ENCODE measurements at regions not wholly inside any gene's neighbourhood (a gene's known extent, or its start where the extent isn't known, plus 50 kb on each side); places are given as distances from the start of the nearest gene placed in this dataset.
A peak's percentile ranks its signal among the peaks of the same experiment; 100 is the strongest.
"Not testable (repeated sequence)": the region's sequence is repeated elsewhere in the genome, so short reads cannot be mapped to it uniquely, and the experiment has no call there.

DNA sequence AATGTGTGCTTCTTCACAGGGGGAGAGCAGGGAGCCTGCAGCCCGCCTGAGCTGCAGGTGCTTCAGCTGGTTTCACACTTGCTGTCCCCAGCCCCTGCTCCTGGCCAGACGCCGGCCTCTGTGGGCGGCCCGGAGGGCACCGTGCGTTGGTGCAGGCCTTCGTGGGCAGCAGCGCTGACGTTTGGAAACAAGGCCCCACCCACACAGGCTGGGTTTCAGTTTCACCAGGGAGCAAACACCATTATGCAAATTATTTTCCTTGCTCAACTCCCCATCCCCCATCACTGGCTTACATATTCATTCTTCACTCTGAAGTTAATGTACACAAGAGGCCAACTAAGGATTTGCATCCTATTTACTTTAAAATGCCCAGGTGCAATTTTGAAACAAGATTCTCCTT lies 343.2 kb downstream of the BCL2L11 start:
- FAIRE-seq: not testable (repeated sequence)

DNA sequence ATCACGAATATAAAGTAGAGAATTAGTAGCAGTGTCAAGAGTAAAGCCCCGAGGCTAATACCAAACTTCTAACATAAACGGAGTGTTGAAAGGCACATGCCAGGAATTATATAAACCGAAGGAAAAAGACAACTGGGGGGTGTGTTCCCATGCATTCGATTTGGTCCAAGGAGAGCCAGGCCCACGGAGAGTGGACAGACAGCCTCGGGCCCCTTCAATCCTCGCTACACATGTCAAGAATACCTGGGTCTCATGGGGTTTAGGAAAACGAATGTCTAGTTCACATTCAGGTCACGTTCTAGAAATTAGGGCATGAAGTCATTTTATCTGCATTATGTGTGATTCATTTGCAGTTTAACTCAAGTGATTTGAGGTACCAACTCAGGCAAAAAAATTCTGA lies 343.7 kb downstream of the BCL2L11 start:
- FAIRE-seq: not testable (repeated sequence)

More for the DNA sequence above, 343.2 kb downstream of the BCL2L11 start:
- DNase-seq (ENCODE audit: low spot score): not testable (repeated sequence)

DNA sequence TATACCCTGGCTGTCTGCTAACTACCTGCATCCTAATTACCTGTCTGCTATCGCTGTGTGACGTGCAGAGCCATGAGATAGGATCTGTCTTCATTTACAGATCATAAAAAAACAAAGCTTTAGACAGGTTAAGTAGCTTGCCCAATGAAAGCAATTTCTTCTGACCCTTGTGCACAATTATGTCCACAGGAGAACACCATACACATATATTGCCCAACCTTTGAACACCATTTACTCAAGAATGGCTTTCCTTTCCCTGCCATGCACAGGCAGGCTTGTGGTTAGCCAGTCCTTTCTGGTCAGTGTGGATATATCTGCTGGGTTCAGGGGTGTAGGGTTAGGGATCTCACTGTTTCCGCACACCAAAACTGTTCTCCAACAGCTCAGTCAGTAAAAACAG lies 344.8 kb downstream of the BCL2L11 start:
- FAIRE-seq; DNase-seq (ENCODE audit: low spot score): not testable (repeated sequence)

More for the DNA sequence above, 343.7 kb downstream of the BCL2L11 start:
- DNase-seq (ENCODE audit: low spot score): not testable (repeated sequence)

DNA sequence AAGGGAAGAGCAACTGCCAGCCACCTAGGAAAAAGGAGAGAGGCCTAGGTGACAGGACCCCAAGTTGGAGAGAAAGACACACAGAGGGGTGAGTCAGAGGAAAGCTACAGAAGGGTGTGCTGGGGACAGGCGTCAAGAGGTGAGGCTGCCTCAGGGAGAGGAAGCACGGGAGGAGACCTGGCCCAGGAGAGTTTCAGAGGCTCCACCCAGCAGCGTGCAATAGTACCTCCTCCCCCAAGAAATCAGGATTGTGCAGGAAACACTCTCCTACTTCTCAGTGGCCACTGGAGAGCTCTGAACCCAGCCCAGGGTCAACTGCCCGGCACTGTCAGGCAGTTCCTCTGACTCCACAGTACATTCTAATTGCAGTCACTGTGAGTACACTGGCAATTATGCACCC lies 346.0 kb downstream of the BCL2L11 start:
- FAIRE-seq: not testable (repeated sequence)
- DNase-seq (ENCODE audit: low spot score): peak; percentile 4

DNA sequence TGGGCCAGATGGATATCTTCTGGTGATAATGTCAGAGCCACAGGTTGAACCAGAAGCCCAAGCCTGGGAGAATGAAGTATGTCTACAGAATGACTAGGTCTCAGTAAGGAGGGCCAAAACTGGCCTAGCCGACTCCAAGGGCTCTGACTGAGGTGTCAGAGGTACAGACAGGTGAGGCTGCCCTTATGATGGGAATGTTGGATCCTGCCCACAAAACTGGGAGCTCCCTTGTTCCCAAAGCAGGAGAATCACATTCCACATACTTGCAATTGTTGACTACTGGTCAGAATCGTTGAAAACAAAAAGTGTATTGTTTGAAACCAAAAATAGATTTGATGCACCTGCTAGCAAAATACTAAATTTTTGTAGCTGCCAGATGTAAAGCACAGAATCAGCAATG lies 350.2 kb downstream of the BCL2L11 start:
- FAIRE-seq; DNase-seq (ENCODE audit: low spot score): not testable (repeated sequence)

DNA sequence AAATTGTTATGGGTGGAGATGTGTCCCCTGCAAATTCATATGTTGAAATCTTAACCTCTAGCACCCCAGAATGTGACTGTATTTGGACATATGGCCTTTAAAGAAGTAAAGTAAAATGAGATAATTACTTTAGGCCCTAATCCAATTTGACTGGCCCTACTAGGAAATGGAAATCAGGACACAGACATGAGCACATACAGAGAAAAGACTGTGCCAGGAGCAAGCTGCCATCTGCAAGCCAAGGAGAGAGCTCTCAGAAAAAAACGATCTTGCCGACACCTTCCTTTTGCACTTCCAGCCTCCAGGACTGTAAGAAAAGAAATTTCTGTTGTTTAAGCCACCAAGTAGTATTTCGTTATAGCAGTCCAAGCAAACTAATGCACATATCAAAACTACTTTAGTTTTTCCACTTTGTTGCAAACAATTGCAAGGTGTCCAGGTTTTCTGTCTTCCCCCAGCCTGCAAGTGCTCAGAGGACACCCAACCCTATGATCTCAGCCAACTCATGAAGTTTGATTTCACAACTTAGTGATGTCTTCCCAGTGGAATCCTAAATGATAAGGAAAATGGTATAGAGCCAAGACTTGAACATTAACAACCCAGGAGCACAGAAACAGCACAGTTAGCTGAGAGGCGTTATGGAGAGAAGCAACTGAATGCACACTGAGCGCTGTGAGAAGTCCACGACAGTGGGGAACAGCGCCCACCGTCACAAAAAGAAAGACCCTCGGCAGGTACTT lies 351.2 kb downstream of the BCL2L11 start:
- not testable (repeated sequence) for FAIRE-seq; DNase-seq (ENCODE audit: low spot score)

DNA sequence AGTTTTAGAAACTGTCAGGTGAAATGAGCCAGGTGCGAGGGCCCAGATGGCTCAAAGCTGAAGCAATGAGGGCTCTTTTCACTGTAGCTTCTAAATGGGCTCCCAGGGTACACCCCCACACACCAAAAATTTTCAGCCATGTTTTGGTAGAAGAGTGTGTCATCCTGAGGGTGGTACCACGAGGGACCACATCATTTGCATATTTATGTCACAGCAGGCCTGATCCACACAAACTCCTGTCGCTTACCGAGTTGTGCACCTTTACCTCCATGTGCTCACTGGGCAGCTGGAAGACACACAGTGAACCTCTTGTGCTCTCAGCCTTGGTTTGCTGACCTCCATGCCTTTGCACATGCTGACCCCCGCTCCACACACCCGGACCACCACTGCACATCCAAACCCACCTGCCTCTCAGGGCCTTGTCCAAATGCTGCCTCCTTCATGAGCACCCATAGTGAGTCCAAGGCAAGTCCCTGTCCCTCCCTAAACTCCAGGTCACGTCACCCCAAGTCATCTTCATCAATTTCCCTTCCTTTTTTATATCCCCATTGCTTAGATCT lies 352.2 kb downstream of the BCL2L11 start:
- not testable (repeated sequence) for DNase-seq (ENCODE audit: low spot score); FAIRE-seq

DNA sequence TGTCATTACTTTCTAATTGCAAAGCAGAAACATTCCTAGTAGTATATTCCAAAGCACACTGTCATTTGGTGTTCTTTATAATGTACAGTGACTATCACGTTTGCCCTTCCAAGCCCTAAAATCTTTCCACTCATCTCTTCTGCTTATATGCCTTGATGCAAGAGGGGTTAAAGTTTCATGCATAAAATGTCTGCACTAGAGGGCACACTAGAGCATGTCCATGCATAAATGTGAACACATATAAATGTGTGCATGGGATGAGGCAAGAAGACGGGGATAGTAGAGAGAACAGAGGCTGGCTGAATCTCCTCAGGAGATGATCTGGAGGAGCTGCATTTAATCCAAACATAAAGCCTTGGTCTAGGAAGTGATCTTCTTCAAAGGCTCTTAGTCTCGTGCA lies 352.8 kb downstream of the BCL2L11 start:
- FAIRE-seq; DNase-seq (ENCODE audit: low spot score): not testable (repeated sequence)

DNA sequence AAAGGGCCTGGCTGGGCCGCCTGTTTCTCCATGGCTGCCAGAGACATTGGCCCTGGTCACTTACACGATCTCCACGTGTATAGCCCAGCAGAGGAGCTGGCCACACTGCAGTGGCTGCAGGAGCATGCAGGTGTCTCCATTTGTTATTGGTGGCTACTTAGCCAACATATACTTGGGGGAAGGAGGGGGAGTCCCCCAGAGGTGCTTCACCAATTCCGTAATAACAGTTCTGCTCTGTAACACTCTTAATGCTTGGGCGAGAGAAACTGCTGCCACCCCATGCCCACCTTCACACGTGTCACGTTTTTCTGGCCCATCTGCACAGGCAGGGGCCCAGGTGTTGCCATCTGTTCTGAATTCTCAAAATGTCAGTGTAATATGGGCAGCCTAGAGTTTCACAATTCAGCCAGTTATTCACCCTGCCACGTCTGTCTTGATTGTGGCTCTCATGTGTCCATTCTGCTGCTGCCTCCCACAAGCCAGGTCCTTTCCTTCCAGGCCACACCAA lies 353.5 kb downstream of the BCL2L11 start:
- not testable (repeated sequence) for FAIRE-seq

DNA sequence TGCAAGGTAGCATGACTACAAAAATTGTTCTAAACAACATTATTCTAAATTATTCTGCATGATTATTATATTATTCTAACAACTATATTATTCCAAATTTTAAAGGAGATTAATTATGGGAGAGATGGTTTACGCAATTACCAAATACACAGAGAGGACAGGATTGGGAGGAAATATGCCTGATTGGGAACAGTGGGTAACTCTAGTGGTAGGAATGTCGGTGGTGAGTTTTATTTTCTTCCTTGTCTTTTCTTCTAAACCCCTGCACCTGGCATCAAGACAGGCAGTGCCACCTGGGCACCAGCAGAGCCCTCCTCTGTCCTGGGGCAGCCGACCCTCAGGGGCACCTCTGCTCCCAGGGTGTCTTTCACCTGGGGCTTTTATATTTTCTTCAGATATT lies 357.6 kb downstream of the BCL2L11 start:
- FAIRE-seq; DNase-seq (ENCODE audit: low spot score): not testable (repeated sequence)

More for the DNA sequence above, 353.5 kb downstream of the BCL2L11 start:
- not testable (repeated sequence) for DNase-seq (ENCODE audit: low spot score)

DNA sequence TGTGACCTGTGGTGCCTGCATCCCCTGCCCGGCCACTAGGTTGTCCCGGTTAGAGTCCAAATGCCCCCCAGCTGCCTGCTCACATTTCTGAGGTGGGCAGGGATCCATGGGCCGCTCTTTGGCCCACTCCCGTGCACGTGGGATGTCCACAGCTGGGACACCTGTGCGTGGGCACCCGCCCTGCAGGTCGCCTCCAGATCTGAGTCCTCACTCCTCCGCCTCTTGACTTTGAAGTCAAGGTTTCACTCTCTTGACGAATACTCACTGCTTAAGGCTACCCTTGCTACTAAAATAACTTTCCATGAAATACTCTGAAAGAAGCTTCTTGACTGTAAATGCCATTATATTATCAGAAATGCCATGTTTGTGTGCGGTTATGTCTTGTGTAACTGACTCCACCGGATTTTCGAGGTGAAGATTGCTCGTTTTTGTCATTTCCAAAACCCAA lies 358.2 kb downstream of the BCL2L11 start:
- DNase-seq (ENCODE audit: low spot score); FAIRE-seq: not testable (repeated sequence)

DNA sequence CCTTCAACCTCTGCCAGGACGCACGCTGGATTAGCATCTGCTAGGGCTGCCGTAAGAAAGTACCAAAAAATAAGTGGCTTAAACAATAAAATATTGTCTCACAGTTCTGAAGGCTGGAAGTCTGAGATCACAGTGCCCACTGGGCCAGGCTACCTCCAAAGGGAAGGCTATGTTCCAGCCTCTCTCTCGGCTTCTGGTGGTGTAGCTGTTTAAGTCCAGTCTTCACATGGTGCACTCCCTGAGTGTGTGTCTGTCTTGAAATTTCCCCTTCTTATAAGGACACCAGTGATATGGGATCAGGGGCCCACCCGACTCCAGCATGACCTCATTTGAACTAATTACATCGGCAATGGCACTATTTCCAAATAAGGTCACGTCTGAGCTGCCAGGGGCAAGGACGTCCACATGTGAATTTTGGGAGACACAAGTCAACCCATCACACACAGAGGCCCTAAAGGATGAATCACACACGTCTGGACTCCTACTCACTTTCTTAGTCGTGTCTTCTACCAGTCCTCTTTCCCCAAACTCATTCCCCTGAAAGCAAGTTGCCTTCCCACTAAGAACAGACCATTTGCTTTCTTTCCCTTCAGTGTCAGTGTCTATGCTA lies 359.4 kb downstream of the BCL2L11 start:
- not testable (repeated sequence) for FAIRE-seq
- peak; percentile 5 for DNase-seq (ENCODE audit: low spot score)

DNA sequence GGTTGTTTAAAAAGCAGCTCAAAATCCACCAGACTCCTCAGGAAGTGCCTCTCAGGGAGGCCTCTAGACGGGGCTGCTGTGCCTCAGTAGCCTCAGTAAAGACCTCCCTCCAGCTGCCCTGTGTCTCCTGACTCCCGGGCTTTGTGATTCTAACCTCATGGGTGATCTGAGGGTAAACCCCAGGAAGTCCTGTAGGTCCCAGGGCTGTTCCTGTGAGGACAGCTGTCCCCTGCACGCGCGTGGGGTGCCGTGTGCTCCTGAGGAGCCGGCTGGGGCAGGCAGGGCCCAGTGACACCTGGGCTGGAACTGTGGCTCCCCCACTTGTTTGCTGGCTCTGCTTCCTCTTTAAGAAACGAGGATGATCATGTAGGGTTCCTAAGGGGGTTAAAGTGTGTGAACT lies 359.9 kb downstream of the BCL2L11 start:
- not testable (repeated sequence) for DNase-seq (ENCODE audit: low spot score); FAIRE-seq

DNA sequence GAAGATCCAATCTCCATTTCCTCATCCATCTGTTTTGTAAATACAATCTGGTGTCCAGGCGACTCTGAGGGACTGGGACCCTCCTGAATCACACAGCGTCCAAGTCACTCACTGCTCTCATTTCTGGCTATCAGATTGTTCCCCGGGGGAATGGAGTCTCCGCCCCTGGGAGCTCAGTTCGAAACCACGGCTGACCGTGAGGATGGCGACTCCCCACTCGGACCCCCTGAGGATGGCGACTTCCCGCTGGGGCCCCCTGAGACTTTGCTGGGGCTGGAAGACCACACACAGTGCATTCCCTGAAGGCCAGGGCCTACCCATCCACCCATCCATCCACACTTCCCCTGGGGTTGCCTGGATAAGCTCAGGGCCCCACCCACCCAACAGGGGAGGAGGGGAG lies 360.5 kb downstream of the BCL2L11 start:
- not testable (repeated sequence) for DNase-seq (ENCODE audit: low spot score); FAIRE-seq

DNA sequence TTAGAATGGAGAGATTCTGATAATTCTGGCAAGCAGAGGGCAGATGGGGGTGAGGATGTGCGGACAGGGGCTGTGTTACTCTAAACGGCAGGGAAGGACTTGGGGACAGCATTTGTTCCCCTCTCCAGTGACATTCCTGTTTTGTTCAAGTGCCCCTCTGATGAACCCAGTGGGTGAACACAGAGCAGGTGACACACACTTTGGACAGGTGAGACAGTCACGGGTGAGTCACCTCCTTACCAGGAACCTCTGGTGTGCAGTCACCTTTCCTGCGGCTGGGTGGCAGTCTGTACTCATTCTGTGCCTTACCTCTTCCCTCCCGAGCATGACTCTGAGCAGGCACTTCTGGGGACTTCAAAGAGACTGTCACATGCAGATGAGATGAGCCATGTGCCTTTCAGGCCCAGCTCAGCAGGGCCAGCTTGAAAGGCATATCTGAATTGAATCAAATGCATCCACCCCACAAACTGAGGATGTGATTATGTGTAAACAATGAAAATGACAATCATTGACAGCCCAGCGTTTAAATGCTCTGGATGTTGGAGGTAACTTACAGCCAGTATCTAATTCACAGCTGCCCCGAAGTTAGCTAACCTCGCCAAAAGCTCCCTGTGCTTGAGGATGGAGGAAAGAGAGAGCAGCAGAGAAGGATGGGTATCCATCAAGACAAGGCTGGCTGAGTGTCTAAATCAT lies 362.4 kb downstream of the BCL2L11 start:
- not testable (repeated sequence) for DNase-seq (ENCODE audit: low spot score)
- FAIRE-seq: peak; percentile 42

DNA sequence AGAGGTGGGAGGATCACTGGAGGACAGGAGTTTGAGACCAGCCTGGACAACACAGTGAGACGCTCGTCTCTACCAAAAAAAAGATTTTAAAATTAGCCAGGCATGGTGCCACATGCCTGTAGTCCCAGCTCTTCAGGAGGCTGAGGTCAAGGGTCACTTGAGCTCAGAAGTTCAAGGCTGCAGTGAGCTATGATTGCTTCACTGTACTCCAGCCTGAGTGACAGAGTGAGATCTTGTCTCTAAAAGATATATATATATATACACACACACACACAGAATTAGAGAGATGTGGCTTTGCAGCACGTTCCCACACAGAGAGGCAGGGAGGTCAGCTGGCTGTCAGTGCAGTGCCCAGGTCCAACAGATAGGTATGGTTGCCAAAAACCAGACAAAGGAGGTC lies 363.4 kb downstream of the BCL2L11 start:
- FAIRE-seq; DNase-seq (ENCODE audit: low spot score): not testable (repeated sequence)

DNA sequence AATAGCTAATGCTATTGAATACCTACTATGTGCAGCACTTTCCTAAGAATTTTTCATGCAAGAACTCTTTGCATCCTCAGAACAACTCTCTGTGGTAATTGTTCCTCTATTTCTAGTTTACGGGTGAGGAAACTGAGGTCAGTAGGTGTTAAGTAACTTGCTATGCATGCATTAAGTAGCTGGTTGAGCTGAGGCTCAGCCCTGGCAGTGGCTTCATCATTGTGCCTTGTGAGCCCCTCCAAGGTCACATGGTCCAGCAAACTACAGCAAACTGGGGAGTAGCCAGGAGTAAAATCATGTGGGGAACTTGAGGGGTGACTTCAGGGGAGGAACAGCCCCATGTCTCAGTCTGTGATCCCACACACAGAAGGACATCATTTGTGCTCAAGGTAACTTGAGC lies 365.2 kb downstream of the BCL2L11 start:
- DNase-seq (ENCODE audit: low spot score); FAIRE-seq: not testable (repeated sequence)

DNA sequence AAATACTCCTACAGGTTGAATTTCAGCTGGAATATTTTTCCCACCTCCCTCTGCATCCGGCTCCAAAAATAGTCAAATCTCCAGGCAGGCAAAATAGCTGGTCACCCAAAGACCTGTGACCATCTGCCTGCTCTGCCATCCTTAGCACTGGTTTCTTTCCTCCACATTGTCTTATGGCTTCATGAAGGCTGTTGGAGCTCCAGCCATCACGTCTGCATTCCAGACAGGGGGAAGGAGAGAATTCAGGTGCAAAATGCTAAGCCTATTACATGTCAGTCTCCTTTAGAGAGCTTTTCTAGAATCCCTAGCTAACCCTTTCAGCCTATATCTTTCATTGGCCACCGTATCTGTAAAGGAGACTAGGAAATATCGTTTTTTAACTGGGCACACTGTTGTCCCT lies 367.7 kb downstream of the BCL2L11 start:
- FAIRE-seq: not testable (repeated sequence)

DNA sequence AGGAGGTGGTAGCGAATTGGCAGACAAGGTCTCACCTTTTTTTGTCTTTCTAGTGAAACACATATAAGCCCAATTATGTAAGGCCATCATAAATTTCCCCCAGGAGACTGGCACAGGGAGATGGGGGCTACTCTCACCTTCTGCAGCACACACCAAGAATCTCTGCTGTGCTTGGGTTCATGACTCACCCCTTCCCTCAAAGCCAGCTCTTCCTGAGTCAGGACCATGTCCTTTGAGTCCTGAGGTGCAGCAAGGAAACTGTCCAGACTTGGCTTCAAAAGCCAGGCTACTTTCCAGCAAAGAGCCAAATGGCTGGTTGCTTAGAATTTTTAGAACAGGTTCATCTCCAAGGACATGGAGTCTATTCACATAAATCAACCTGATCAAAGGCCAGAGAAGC lies 368.7 kb downstream of the BCL2L11 start:
- DNase-seq (ENCODE audit: low spot score): not testable (repeated sequence)
- peak; percentile 82 for FAIRE-seq

More for the DNA sequence above, 367.7 kb downstream of the BCL2L11 start:
- not testable (repeated sequence) for DNase-seq (ENCODE audit: low spot score)

DNA sequence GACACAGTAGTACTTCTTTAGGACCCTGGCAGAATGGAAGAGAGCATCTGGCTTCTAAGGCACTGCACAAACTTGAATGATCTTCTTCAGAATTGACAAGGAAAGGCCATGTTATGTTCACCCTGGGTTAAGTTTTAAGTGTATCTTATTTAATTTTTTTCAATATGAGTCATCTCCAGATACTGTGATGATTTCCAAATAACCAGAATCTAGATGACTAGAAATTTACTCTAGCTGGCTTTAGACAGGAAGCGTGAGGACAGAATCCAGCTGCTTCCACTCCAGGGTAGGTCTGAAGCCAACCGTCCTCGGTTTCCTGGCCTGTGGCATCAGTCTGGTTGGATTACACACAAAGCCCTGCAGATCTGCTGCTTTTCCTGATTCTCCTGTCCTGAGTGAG lies 370.5 kb downstream of the BCL2L11 start:
- not testable (repeated sequence) for DNase-seq (ENCODE audit: low spot score); FAIRE-seq

DNA sequence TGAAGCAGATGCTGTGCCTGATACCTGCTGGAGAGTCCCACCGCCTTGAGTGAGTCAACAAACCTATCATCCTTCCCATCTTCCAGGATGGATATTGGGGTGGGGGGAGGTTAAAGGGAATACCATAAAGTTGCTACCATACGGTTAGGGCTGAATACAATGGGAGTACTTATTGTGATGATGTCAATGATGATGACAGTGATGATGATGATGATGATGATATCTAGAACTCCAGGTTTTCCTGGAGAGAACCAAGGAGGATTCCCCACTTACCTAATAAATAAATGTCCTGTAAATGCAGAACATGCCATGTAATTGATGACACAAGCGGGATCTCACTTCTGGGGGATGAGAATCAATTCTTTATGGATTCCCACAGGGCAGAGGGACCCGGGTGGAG lies 370.9 kb downstream of the BCL2L11 start:
- DNase-seq (ENCODE audit: low spot score); FAIRE-seq: not testable (repeated sequence)
